ENCODE measurements at regions not wholly inside any gene's neighbourhood (a gene's known extent, or its start where the extent isn't known, plus 50 kb on each side); places are given as distances from the start of the nearest gene placed in this dataset.

DNA sequence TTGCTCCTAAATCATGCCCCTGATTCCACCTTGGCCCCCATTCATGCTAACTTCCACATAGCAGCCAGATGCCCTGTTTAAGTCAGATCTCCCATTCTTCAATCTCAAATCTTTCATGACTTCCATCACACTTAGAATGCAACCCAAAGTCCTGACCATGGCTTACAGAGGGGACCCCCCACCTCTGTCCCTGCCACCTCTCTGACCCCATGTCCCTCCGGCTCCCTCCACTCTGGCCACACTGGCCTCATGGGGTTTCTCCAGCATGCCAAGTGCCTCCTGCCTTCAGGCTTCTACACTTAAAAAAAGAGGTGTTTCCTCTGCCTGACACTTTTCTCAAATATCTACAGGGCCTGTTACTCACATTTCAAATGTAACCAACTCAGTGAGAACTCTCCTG is 93.6 kb downstream of the C13orf42 start:
- FAIRE-seq: no peak
- H3K4me3 ChIP-seq (ENCODE audit: low read depth, low read length): no peak overlapping the region

DNA sequence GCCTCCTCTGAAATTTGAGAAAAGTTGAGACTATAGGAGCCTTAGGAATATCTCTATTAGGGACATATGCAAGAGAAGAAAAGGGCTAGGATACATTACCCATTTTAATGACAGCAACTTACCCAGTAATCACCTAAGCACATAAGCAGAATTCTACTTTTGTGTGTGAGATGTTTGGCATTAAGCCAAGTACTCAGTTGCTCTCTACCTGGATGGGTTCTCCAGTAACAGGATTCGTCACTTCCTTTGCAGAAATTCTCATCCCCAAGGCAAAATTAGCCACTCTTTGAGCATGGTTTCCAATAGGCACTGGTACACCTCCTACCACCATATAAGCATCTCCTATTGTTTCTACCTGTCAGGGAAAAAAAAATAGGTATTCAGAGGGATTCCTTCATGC is 95.1 kb downstream of the C13orf42 start:
- FAIRE-seq: no peak
- H3K4me3 ChIP-seq (ENCODE audit: low read depth, low read length): no peak overlapping the region
- peak; percentile 47 for DNase-seq (ENCODE audit: low read depth)
- peaks cover 2% of the 10 kb centered on the region for H3K27me3 ChIP-seq (ENCODE audit: control insufficient read depth, insufficient read depth, low read length)
- H3K36me3 ChIP-seq (ENCODE audit: control insufficient read depth, insufficient read depth, low read length): no peaks in the 10 kb centered on the region
- TF ChIP-seq, protein P1, sequence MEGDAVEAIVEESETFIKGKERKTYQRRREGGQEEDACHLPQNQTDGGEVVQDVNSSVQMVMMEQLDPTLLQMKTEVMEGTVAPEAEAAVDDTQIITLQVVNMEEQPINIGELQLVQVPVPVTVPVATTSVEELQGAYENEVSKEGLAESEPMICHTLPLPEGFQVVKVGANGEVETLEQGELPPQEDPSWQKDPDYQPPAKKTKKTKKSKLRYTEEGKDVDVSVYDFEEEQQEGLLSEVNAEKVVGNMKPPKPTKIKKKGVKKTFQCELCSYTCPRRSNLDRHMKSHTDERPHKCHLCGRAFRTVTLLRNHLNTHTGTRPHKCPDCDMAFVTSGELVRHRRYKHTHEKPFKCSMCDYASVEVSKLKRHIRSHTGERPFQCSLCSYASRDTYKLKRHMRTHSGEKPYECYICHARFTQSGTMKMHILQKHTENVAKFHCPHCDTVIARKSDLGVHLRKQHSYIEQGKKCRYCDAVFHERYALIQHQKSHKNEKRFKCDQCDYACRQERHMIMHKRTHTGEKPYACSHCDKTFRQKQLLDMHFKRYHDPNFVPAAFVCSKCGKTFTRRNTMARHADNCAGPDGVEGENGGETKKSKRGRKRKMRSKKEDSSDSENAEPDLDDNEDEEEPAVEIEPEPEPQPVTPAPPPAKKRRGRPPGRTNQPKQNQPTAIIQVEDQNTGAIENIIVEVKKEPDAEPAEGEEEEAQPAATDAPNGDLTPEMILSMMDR (IDR thresholded peaks at IDR 0.05; ENCODE audit: insufficient read depth, low read length, severe bottlenecking): no peak

More for the DNA sequence above, 93.6 kb downstream of the C13orf42 start:
- Histone ChIP-seq H3K36me3 (ENCODE audit: control insufficient read depth, insufficient read depth, low read length) (no peaks in the 10 kb centered on the region), H3K27me3 (ENCODE audit: control insufficient read depth, insufficient read depth, low read length) (peaks cover 2% of the 10 kb centered on the region)
- TF ChIP-seq, protein P1 (IDR thresholded peaks at IDR 0.05; ENCODE audit: insufficient read depth, low read length, severe bottlenecking): no peak
- DNase-seq (ENCODE audit: low read depth): no peak

DNA sequence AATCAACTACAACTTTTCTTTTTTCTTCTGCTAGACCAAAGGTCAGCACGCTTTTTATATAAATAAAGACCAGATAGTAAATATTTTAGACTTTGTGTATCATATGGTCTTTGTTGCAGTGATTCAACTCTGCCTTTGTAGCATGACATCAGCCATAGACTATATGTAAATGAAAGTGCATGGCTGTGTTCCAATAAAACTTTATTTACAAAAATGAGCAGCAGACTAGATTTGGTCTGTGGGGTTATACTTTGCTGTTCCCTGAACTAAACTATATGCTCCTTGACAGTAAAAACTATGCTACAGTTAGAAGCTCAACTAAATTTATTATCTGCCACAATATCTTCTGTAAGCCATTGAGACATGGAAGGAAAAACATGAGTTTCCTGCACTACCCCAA is 100.0 kb downstream of the RNASEH2B start:
- Histone ChIP-seq H3K27me3 (ENCODE audit: control insufficient read depth, insufficient read depth, low read length) (no peaks in the 10 kb centered on the region), H3K36me3 (ENCODE audit: control insufficient read depth, insufficient read depth, low read length) (no peaks in the 10 kb centered on the region), H3K4me3 (ENCODE audit: low read depth, low read length) (no peak overlapping the region)
- FAIRE-seq (no peak), DNase-seq (ENCODE audit: low read depth) (no peak)
- TF ChIP-seq, protein P1 (IDR thresholded peaks at IDR 0.05; ENCODE audit: insufficient read depth, low read length, severe bottlenecking): no peak

DNA sequence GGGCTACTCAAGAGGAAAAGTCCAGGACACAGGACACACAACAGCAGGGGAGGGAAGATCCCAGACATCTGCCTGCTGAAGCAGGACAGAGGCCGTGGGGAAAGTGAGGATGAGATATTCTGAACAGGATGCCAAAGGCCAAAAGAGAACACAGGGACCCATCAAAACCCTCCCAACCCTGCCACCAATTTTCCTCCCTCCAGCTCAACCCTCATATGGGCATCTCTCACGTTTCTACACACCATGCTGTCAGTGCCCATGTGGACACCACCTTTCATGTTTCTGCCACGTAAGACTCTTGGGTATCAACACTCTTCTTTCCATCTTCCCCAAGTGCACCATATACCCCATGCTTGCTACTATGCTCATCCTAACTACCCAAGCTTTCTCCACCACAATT is 97.6 kb downstream of the RNASEH2B start:
- no peaks in the 10 kb centered on the region for H3K36me3 ChIP-seq (ENCODE audit: control insufficient read depth, insufficient read depth, low read length)
- TF ChIP-seq, protein P1 (IDR thresholded peaks at IDR 0.05; ENCODE audit: insufficient read depth, low read length, severe bottlenecking): no peak
- no peak overlapping the region for H3K4me3 ChIP-seq (ENCODE audit: low read depth, low read length)
- FAIRE-seq (no peak), DNase-seq (ENCODE audit: low read depth) (no peak)
- H3K27me3 ChIP-seq (ENCODE audit: control insufficient read depth, insufficient read depth, low read length): no peaks in the 10 kb centered on the region

DNA sequence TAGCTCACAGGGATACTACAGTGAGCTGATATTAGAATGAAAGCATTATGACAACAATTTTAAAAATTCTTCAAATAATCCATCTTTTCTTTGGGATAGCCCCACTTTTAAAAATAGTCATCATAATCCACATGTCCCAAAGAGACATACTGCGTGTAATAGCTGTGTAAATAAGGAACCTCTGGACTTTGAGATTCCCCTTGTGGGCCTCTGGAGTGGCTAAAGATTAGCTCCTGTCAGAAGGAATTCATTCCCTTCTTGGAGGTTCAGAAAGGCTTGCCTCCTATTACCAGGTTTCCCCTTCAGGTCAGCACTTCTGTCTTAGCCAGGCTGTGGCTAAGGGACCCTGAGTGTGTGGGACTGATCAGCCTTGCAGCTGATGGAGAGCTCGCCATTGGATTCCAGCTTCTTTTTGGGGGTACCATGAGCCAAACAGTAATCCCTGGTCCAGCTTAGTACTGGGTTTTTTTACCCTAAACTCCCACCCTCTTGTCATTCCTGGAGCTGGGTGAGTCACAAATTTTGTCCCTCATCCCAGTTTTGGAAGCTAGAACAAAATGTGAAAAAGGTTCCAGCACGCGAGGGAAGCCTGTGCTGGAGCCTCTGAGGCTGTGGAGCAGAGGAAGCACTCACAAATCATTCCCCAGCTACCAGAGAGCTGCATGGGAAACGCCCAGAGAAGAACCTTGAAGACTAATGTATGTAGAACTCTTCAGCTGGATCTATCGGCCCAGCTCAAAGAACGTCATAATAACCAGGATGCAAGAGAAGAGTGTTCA is 96.7 kb downstream of the RNASEH2B start:
- TF ChIP-seq, protein P1 (IDR thresholded peaks at IDR 0.05; ENCODE audit: insufficient read depth, low read length, severe bottlenecking): no peak
- H3K27me3 ChIP-seq (ENCODE audit: control insufficient read depth, insufficient read depth, low read length): no peaks in the 10 kb centered on the region
- DNase-seq (ENCODE audit: low read depth): no peak
- no peak for FAIRE-seq
- no peak overlapping the region for H3K4me3 ChIP-seq (ENCODE audit: low read depth, low read length)
- H3K36me3 ChIP-seq (ENCODE audit: control insufficient read depth, insufficient read depth, low read length): no peaks in the 10 kb centered on the region
